HCT116 (cell line): ENCODE measurements at regions not wholly inside any gene's neighbourhood (a gene's known extent, or its start where the extent isn't known, plus 50 kb on each side); places are given as distances from the start of the nearest gene placed in this dataset.

ENCODE experiments used
- ATAC-seq: fragments of 200-7000 bp; cut with Tn5 transposase; 2 replicates; pipeline ENCODE4 v1.9.1; 2020; ENCODE audit warnings: mild to moderate bottlenecking, moderate library complexity
- BruUV-seq: library from RNA; stranded (reverse); fragments of 400-500 nt; replicated peaks from 2 replicates; lab custom pipeline; 2021; lab: Mats Ljungman, UMichigan
- CTCF ChIA-PET: fragments of 300-600 bp; sonication (Branson Sonifier 250); formaldehyde crosslinking; loops from one replicate; lab custom pipeline; 2021; ENCODE audit warnings: antibody characterized with exemption; lab: Charles Lee
- POLR2A ChIA-PET: fragments of 300-600, 350-600 bp; sonication (Branson Sonifier 250); formaldehyde crosslinking; loops from one replicate; lab custom pipeline; 2021; ENCODE audit warnings: antibody characterized with exemption; lab: Charles Lee
- RAD21 ChIA-PET, 2 experiments: fragments of 300-600 bp; sonication (Branson Sonifier 250); formaldehyde crosslinking; loops; one replicate each; lab custom pipeline; 2023; ENCODE audit warnings: low total read pairs in 2 of 2; ENCODE audit not compliant: uncharacterized antibody in 2 of 2, unreplicated experiment in 2 of 2, low non-redundant PET in 1 of 2; lab: Charles Lee
- DNase-seq: peaks from one replicate; pipeline ENCODE4 v3.0.0-alpha.2; 2010; ENCODE audit warnings: low read depth, low spot score
- H2AFZ ChIP-seq: fragments of 200-600 bp; shearing (Covaris generic), sonication (generic); 2 replicates; pipeline ENCODE4 v1.6.1; 2017; ENCODE audit warnings: low read depth, mixed run types, mixed read lengths, antibody characterized with exemption, low read length; ENCODE audit not compliant: poor library complexity, severe bottlenecking
- H3K27ac ChIP-seq: 2 replicates; pipeline ENCODE4 v1.5.1; 2012; ENCODE audit warnings: low read depth, low read length
- H3K27me3 ChIP-seq: fragments of 200-600 bp; sonication (generic); 2 replicates; pipeline ENCODE4 v1.6.1; 2016; ENCODE audit warnings: mixed run types, low read length, mixed read lengths; ENCODE audit not compliant: insufficient read depth
- H3K36me3 ChIP-seq, 2 experiments: fragments of 200-500 bp in 1 of 2; fragments of 200-600 bp in 1 of 2; sonication (Bioruptor generic) in 1 of 2; sonication (generic) in 1 of 2; 2 replicates each; pipeline versions ENCODE4 v1.5.1 to v1.6.1; 2014 to 2016; ENCODE audit warnings: low read length in 2 of 2, inconsistent platforms in 1 of 2, mixed read lengths in 1 of 2, mixed run types in 1 of 2; ENCODE audit not compliant: insufficient read depth in 2 of 2, control insufficient read depth in 1 of 2
- H3K4me1 ChIP-seq, 2 experiments: fragments of 200-600 bp in 1 of 2; sonication (generic) in 1 of 2; 2 replicates each; pipeline versions ENCODE4 v1.5.1 to v1.6.1; 2012 to 2017; ENCODE audit warnings: low read length in 2 of 2, inconsistent platforms in 1 of 2, mild to moderate bottlenecking in 1 of 2, mixed read lengths in 1 of 2, mixed run types in 1 of 2, moderate library complexity in 1 of 2; ENCODE audit not compliant: insufficient read depth in 2 of 2, control insufficient read depth in 1 of 2
- H3K4me2 ChIP-seq: fragments of 200-600 bp; sonication (generic); 2 replicates; pipeline ENCODE4 v1.6.1; 2017; ENCODE audit warnings: mixed run types, low read length, mixed read lengths
- H3K4me3 ChIP-seq, 2 experiments: fragments of 200-600 bp in 1 of 2; sonication (generic) in 1 of 2; replicated peaks in 1 of 2; 2 replicates each; pipeline ENCODE4 v1.5.1; 2011 to 2016; ENCODE audit warnings: low read length in 2 of 2, control low read depth in 1 of 2, low read depth in 1 of 2, mild to moderate bottlenecking in 1 of 2, mixed read lengths in 1 of 2, mixed run types in 1 of 2
- H3K79me2 ChIP-seq: fragments of 200-600 bp; sonication (generic); 2 replicates; pipeline ENCODE4 v1.6.1; 2017; ENCODE audit warnings: mild to moderate bottlenecking, mixed run types, low read length, moderate library complexity, mixed read lengths; ENCODE audit not compliant: insufficient read depth
- H3K9ac ChIP-seq: fragments of 200-600 bp; sonication (generic); 2 replicates; pipeline ENCODE4 v1.6.1; 2016; ENCODE audit warnings: low read length, mixed read lengths
- H3K9me2 ChIP-seq: fragments of 200-600 bp; sonication (generic), shearing (Covaris generic); 2 replicates; pipeline ENCODE4 v1.6.1; 2017; ENCODE audit warnings: mixed run types, mild to moderate bottlenecking, moderate library complexity; ENCODE audit not compliant: insufficient read depth
- H3K9me3 ChIP-seq, 2 experiments: fragments of 200-500 bp in 1 of 2; fragments of 200-600 bp in 1 of 2; sonication (Bioruptor generic) in 1 of 2; sonication (generic) in 1 of 2; 2 replicates each; pipeline ENCODE4 v1.6.1; 2014 to 2017; ENCODE audit warnings: low read length in 2 of 2, mixed read lengths in 2 of 2, inconsistent platforms in 1 of 2, low read depth in 1 of 2, mild to moderate bottlenecking in 1 of 2, mixed run types in 1 of 2, moderate library complexity in 1 of 2; ENCODE audit not compliant: control insufficient read depth in 1 of 2, insufficient read depth in 1 of 2
- H4K20me1 ChIP-seq: fragments of 200-600 bp; sonication (generic), shearing (Covaris generic); 2 replicates; pipeline ENCODE4 v1.6.1; 2017; ENCODE audit warnings: mixed run types, mild to moderate bottlenecking, moderate library complexity; ENCODE audit not compliant: insufficient read depth
- CBX3 ChIP-seq: IDR thresholded peaks from 2 replicates; pipeline ENCODE4 v1.6.1; 2012; ENCODE audit warnings: low read depth
- CEBPB ChIP-seq: IDR thresholded peaks from 2 replicates; pipeline ENCODE4 v1.6.1; 2012; ENCODE audit warnings: low read depth
- EGR1 ChIP-seq: IDR thresholded peaks from 2 replicates; pipeline ENCODE4 v1.6.1; 2012; ENCODE audit warnings: low read depth
- ELF1 ChIP-seq: IDR thresholded peaks from 2 replicates; pipeline ENCODE4 v1.6.1; 2012; ENCODE audit warnings: low read depth, borderline replicate concordance
- EZH2 ChIP-seq: fragments of 200-600 bp; sonication (generic); IDR thresholded peaks from 2 replicates; pipeline ENCODE4 v1.6.1; 2017; ENCODE audit warnings: antibody characterized with exemption, mixed run types
- FOSL1 ChIP-seq: IDR thresholded peaks from 2 replicates; pipeline ENCODE4 v1.6.1; 2012; ENCODE audit warnings: low read depth
- MAX ChIP-seq: IDR thresholded peaks from 2 replicates; pipeline ENCODE4 v1.6.1; 2012
- POLR2A ChIP-seq: IDR thresholded peaks from 2 replicates; pipeline ENCODE4 v1.7.0; 2011; ENCODE audit warnings: borderline replicate concordance; ENCODE audit not compliant: insufficient read depth, insufficient read length; ENCODE audit errors: extremely low read depth
- RAD21 ChIP-seq: IDR thresholded peaks from 2 replicates; pipeline ENCODE4 v1.6.1; 2012; ENCODE audit warnings: low read depth, mild to moderate bottlenecking
- REST ChIP-seq: IDR thresholded peaks from 2 replicates; pipeline ENCODE4 v1.6.1; 2012; ENCODE audit warnings: low read depth
- SIN3A ChIP-seq: IDR thresholded peaks from 2 replicates; pipeline ENCODE4 v1.6.1; 2012; ENCODE audit warnings: low read depth
- SP1 ChIP-seq: IDR thresholded peaks from 2 replicates; pipeline ENCODE4 v1.6.1; 2012; ENCODE audit warnings: low read depth
- SRF ChIP-seq: IDR thresholded peaks from 2 replicates; pipeline ENCODE4 v1.6.1; 2012; ENCODE audit warnings: low read depth
- TCF7L2 ChIP-seq: IDR thresholded peaks from 2 replicates; pipeline ENCODE4 v1.7.0; 2011; ENCODE audit warnings: borderline replicate concordance, inconsistent platforms; ENCODE audit not compliant: insufficient read depth, insufficient read length; ENCODE audit errors: extremely low read depth
- YY1 ChIP-seq: IDR thresholded peaks from 2 replicates; pipeline ENCODE4 v1.6.1; 2011; ENCODE audit warnings: low read length, low read depth, moderate library complexity, mild to moderate bottlenecking; ENCODE audit not compliant: insufficient replicate concordance; ENCODE audit errors: extremely low read depth
- ZFX ChIP-seq: fragments of 450-650 bp; IDR thresholded peaks from 2 replicates; pipeline ENCODE4 v1.6.1; 2017
- intact Hi-C: fragments of 100-400 bp; cut with micrococcal nuclease; formaldehyde crosslinking; loops from 2 replicates; pipeline ENCODE4 v1.10.0; 2022

DNA sequence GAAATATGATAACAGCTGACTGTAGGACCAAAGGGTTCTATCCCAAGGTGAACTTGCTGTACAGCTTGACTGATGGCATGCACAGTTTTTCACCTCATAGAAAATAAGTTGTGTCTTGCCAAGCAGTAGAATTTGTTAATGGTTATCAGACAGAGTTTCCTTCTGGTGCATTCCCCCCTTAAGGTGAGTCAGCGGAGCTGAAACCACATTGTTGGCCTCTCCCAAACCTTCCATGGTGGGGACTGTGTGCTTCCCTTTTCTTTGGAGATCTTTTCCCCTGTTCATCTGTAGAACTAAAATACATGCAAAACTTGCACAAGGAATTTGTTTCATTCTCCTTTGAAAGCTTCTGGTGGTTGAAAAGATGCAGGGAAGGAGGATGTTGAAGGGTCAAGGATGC, 179.8 kb downstream of the FGF1 start:
- no peak overlapping the region for H2AFZ ChIP-seq
- peaks cover 8 to 31% of the 10 kb centered on the region in 2 experiments for H3K4me1 ChIP-seq
- no peaks in the 10 kb centered on the region for H3K9me3 ChIP-seq
- H3K9ac ChIP-seq: no peak overlapping the region
- H4K20me1 ChIP-seq: no peaks in the 10 kb centered on the region
- no peak for TF ChIP-seq POLR2A
- no peak for TF ChIP-seq YY1
- TF ChIP-seq TCF7L2: no peak
- no peak for TF ChIP-seq REST
- TF ChIP-seq ZFX: no peak
- TF ChIP-seq EGR1: no peak
- no peak for TF ChIP-seq MAX
- TF ChIP-seq SP1: no peak
- no peak for TF ChIP-seq RAD21
- TF ChIP-seq EZH2: no peak
- no peak for TF ChIP-seq FOSL1
- TF ChIP-seq ELF1: no peak
- TF ChIP-seq CEBPB: no peak
- TF ChIP-seq SIN3A: no peak
- TF ChIP-seq SRF: no peak
- TF ChIP-seq CBX3: no peak
- ChIA-PET RAD21 (no interaction called here), POLR2A (no interaction called here), CTCF (no interaction called here)
- H3K36me3 ChIP-seq: no peaks in the 10 kb centered on the region
- intact Hi-C loops: no loop called here
- H3K27me3 ChIP-seq: no peaks in the 10 kb centered on the region
- BruUV-seq: no TSS peak
- DNase-seq (no peak), ATAC-seq (peak; percentile 30; the same call in 1 of the 2 replicates)
- H3K9me2 ChIP-seq: no peaks in the 10 kb centered on the region
- H3K4me3 ChIP-seq: no peak overlapping the region
- no peak overlapping the region for H3K27ac ChIP-seq
- H3K4me2 ChIP-seq: peak overlapping the region; percentile 32
- H3K79me2 ChIP-seq: no peaks in the 10 kb centered on the region
